ENCODE measurements at regions not wholly inside any gene's neighbourhood (a gene's known extent, or its start where the extent isn't known, plus 50 kb on each side); places are given as distances from the start of the nearest gene placed in this dataset.
"Not testable (repeated sequence)": the region's sequence is repeated elsewhere in the genome, so short reads cannot be mapped to it uniquely, and the experiment has no call there.

DNA sequence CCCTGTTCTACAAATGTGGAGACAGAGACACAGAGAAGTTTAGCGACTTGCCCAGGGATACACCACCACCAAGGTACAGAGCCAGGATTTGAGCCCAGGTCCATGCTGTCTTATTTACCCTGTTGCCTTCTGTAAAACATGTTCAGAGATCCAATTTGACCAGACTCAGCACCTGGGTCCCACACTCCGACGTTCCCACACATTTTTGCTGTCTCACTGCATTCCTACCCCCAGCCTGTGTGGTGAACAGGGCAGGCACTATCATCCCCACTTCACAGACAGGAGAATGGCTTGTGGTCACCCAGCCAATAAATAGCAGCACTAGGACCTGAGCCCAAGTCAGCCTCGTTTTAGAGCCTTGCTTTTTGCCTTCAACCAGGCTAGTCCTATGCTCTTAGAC is 102.8 kb downstream of the PJA1 start:
- no peak for DNase-seq

DNA sequence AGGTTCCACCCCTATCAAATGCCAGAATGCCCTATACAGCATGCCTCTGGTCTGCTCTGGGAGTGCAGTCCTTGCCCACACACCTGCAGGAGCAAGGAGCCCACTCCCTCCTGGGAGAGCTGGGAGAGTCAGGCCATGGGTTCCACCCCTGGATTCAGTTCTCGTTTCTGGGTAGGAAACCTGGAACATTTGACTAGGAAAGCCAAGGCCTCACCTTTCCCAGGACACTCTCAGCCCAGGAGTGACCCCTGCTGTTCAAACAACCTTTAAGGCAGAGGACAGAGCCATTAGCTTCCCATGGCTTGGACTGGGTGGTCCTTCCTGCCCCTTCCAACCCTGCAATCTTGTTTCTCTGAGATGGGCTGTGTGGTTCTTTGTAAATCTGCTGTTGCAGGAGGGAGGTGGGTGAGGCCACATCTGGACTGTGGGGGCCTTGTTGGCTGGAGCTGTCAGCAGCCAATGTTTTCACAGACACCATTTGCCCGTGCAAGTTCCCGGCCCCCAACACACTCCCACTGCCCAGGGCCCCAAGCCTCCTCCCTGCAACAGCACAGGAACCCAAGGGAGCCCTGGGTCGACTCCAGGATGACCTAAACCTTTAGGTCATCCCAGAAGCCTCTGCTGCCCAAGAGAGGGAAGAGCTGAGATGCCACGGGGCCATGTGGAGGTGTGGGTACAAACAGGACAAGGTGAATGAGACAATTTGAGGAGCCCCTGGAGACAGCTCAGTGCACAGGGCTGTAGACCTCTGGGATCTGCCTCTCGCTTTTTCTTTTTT is 104.4 kb downstream of the PJA1 start:
- DNase-seq = no peak

DNA sequence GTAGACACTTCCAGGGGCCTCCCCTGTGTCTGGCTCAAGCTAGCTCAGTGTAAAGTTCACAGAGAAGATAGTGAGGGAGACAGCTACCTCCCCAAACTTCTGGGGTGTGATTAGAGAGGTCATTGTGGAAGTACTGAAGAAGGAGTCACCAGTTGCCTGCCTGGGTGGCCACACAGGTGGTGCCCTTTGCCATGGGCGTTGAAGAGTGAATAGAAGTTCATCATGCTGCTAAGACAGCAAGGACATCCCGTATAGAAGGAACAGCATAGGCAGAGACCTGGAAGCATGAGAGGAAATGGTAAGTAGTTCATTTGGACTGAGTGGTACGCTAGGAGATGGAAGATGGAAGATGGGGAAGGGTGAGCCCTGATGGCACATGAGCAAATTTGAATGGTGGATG is 110.1 kb downstream of the PJA1 start:
- no peak for DNase-seq

DNA sequence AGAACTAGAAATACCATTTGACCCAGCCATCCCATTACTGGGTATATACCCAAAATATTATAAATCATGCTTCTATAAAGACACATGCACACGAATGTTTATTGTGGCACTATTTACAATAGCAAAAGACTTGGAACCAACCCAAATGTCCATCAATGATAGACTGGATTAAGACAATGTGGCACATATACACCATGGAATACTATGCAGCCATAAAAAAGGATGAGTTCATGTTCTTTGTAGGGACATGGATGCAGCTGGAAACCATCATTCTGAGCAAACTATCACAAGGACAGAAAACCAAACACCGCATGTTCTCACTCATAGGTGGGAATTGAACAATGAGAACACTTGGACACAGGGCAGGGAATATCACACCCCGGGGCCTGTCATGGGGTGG is 110.8 kb downstream of the PJA1 start:
- not testable (repeated sequence) for DNase-seq

DNA sequence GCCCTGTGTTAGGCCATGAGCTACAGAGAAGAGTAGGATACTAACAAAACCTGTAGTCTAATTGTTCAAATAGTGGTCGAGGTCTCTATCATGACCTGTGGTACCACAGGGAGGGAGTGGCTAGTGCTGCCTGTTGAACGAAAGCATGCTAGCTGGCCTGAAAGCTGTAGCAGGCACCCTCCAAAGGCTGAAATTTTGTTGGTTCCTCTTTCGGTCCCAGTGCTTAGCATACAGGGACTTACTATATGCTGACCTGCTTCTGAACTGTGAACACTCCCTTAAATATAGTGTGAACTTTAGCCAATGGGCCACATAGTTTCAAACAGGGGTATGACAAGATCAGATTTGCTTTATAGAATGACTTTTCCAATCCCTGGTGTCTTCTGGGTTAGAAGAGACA is 113.4 kb downstream of the PJA1 start:
- DNase-seq = no peak

DNA sequence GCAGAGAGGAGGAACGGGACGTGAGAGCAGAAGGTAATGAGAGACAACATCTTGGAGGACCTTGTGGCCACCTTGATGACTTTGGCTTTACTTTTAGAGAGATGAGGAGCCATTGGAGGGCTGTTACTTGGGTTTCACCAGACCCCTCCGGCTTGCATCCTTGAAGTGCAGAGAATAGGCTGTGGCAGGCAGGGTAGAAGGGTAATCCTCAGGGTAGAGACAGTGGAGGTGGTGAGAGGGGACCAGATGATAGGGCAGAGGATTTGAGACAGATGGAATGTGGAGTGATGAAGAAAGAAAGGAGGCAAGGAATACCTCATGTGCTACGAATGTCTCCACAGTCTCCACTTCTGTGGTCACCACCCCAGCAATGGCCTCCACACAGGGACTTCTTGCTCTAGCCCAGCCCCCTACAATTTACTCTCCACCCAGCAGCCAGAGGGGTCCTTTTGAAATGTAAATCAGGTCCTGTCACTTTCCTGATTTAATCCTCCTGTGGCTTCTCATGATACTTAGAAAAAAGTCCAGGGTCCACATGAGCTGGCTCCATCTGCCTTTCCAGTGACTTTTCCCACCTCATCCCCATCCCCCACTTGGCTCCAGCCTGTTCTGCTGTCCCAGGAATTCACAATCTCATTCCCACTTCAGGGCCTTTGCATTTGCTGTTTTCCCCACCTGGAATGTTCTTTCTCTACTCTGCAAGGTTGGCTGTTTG is 115.0 kb downstream of the PJA1 start:
- no peak for DNase-seq

DNA sequence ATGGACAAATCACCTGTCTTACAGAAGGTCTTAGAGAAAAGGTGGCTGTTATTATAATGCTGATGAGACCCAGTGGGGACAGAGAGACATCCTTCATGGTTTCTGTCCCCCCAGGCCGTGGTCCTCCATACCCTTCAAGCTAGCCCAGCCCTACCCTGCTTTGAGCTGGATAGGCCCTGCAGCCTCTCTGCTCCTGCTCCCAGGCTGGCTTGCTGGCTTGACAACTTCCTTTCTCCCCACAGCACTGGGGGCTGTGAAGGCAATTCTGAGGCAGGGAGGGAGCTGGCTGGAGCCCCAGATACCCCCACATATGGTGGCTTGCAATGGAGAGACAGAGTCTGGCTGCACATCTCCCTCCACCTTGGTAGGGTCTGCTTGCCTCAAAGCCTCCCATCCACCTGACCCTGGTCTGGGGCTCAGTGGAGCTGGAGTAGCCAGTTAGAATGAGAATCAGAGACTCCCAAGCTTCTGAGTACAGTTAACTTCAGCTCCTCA is 118.2 kb downstream of the PJA1 start:
- no peak for DNase-seq

DNA sequence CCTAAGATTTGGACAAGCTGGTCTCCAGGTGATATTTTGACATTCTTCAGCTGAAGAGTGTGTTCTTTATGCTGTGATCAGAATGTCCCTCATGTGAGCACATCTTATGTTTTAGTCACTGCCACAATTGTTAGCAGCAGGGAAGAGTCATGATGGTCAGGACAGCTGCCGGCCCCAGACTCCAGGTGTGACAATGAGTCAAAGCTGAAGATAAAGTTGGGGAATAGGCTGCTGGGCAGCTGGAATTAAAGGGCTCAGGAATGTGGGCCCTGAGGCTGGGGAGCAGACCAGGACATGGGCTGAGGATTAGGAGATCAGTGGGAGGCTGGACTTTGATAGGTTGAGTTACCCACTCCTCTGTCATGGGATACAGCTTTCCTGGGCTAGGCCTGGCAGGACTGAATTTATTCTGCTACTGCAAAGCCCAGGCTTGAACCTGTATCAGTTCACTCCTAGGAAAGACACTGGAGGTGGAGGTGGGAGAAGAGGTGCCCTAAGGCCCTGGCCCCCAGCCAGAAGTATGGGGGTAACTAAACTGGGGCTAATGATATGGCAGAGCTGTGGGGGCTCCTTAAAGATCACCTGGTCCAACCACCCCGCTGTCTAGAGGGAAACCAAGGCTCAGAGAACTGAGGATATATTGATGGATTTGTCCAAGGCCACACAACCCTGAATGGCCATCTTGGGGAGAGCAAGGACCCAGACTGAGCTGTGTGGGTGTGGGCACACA is 119.5 kb downstream of the PJA1 start:
- no peak for DNase-seq

DNA sequence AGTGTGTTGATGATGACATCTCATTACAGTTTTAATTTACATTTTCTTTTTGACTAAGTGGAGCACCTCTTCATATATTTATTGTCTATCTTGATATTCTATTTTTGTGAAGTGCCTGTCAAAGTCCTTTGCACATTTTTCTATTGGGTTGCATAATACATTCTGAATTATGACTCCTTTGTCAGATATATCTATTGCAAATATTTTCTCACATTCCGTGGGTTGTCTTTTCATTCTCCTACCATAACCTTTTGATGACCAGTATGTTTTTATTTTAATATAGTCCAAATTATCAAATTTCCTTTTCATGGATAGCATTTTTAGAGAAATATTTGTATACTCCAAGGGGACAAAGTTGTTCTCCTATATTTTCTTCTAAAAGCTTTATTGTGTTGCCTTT is 126.4 kb downstream of the PJA1 start:
- no peak for DNase-seq

DNA sequence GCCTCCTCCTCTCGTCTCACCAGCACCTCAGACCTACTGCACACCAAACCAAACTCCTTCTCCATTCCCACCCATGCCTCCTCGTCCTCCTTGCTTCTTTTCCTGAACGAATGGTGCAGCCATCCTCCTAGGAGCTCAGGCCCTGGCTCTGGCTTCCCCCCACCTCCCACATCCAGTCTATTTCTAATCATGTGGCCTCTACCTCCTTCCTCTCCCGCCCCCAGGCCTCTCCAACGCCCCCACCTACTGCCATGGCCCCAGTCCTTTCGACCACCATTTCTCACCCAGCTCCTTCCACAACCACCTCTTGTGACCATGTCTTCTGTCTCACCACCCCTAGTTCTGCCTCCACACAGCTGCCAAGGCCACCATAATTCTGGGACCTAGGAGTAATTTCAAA is 127.1 kb downstream of the PJA1 start:
- no peak for DNase-seq

DNA sequence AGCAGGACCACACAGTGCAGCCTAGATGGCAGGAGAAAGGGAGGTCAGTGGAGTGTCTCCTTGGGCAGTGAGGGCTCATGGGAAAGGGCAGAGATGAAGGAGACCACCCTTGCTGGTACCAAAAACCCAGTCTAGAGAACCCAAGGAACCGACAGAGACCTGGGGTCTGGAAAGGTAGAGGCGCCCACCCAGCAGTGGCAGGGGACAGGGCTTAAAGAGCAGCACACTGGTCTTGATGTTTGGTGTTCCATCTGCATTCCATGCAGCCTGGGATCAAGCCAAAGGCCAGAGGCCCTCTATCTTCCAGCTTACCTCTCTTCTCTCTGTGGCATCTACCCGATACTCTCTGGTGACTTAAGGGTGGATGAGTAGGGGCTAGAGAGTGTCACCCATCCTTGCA is 127.5 kb downstream of the PJA1 start:
- no peak for DNase-seq

DNA sequence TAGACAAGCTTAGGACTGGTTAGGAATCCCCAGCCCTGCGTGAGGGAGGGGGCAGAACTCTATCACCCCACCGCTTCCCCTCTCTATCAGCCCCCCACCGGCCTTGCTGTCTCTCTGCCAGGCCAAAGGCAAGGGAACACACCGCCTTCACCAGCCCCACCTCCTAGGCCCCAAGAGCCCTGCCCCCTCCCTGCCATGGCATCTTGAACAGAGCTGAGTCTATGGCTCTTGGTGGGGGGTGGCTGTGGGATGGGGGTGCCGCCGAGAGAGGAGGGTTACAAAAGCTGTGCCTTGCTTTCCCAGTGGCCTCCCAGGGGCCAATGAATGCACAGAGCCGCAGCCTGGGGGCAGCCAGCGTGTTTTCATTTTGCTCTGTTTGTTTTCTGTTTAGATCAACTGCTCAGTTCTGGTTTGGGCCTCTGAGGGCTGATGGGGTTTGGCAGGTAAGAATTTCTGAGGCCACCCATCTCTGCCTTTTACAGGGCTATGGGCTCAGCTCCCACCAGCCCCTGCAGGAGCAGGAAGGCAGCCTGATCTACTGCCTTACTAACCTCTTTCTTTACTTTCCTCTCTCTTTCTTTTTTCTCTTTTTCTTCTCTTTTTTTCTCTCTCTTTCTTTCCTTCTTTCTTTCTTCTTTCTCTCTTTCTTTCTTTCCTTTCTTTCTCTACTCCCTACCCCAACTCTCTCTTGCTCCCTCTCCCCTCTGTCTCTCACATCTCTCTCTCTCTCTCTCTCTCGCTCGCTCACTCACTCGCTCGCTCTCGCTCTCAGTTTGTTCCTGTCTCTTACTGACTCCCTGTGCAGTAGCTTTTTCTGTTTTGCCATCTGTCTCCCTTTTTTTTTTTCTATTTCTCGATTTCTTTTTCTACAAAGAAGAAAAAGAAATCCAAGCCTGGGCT is 128.3 kb downstream of the PJA1 start:
- no peak for DNase-seq

DNA sequence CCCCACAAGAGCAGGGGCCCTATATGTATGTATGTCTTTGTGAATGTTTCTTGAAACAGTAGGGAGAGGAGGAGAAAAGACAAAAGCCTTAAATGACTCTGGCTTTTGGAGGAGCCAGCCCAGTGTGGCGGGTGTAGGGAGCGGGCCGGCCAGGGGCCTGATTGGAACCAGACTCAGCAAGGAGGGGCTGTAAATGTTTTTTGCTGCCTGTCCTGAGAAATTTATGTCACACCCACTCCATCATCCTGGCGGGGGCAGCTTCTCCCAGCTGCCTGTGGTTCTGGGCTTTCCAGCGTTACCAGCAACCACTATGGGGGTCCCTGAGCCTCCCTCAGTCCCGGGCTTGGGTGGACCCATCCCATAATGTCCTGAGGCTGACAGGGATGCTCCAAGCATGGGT is 130.8 kb downstream of the PJA1 start:
- no peak for DNase-seq

DNA sequence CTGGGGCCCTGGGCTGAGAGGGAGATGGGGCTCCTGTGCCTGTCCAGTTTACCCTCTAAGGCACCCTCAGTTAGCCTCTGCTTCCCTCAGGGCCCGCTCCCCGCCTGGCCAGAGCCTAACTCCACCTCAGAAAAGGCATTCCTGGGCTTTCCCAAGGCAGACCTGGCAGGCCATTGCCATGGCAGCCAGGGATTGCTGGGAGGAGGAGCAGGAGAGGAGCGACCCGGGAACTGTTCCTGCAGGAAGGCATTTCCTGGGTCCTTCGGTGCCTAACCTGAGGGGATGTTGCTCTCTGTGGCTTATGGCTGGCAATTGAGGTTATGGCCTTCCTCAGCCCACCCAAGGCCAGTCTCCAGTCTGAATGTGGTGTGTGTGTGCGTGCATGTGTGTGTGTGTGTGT is 131.3 kb downstream of the PJA1 start:
- DNase-seq = no peak

DNA sequence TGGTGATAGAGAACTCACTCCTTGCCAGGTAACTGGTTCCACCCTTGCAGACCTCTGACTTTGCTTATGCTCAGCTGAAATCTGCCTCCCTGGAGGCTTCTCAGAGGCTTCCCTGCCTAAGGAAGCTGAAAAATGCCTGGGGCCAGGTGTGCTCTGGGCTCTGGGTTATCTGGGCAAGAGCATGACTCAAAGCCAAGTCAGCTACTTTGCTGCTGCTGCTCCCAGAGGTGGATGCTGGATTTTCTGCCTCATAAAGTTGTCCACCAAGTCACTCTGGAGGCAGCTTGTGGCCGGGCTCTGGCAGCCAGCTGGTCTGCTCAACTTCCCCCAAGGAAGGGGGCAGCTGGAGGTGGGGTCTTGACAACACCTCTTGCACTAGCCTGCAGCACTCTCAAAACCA is 132.7 kb downstream of the PJA1 start:
- no peak for DNase-seq

DNA sequence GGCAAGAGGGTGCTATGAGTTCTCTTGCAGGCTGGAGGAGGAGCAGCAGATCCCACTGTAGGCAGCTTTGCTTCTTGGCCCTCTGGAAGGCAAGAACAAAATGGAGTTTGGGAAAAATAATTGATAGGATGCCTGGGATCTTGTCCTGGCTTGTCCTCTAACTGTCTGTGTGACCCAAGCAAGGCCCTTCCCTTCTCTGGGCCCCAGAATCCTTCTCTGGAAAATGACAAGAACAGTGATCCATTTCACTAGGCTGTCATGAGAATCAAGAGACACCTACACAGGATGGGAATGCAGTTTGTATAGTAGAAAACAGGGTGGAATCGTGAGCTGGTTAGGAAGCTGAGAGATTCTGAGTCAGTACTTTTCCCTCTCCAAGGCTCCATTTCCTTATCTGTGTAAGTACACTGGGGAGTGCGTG is 133.3 kb downstream of the PJA1 start:
- DNase-seq = no peak

DNA sequence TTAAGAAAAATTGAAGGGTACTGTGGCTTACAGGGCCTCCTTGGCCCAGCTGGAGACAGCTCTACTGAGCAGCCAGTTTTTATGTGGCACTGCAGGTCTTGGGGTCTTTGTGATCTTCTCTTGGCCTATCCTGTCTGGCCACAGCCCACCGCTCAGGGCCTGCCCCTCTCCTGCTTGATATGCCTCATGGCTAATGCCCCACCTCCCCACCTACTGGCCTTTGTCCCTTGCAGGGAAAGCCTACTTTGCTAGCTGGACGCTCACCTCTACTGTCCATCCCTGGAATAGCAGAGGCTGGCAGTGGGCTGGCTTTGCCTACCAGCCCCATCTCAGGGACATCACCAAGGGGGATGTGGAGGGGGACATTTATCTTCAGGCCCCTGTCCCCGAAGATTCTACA is 134.1 kb downstream of the PJA1 start:
- DNase-seq = no peak

DNA sequence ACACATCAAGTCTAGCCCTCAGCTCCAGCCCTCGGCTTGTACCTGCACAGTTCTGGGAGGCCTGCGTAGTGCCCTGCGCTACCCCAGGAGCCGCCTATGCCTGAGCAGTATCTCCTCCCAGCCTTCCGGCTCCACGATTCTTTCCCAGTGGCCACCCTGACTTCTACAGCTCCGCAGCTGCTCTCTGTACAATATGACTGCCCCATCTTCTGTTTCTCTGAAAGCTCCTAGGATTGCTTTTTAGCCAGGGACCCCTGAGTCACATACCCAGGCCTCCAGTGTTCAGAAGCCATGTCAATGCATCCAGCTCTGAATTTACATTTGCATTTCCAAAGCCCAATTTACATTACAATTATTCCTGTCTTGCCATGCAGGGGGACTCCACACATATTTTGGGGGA is 135.5 kb downstream of the PJA1 start:
- DNase-seq = no peak

DNA sequence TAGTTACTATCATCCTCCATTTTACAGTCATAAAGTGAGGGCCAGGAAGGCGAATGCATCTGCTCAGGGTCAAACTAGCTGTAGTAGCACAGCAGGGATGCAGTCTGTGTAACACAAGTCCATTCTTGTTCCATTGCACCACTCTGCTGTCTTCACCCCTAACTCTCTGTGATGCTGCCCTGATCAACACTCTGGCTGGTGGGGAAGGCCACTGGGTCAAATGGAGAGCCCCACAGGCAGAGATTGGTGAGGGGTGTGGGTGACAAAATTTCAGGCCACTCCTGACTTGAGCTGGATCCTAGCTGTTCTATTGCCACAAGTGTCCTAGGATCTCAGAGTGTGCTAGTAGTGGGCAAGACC is 136.5 kb downstream of the PJA1 start:
- DNase-seq = no peak

DNA sequence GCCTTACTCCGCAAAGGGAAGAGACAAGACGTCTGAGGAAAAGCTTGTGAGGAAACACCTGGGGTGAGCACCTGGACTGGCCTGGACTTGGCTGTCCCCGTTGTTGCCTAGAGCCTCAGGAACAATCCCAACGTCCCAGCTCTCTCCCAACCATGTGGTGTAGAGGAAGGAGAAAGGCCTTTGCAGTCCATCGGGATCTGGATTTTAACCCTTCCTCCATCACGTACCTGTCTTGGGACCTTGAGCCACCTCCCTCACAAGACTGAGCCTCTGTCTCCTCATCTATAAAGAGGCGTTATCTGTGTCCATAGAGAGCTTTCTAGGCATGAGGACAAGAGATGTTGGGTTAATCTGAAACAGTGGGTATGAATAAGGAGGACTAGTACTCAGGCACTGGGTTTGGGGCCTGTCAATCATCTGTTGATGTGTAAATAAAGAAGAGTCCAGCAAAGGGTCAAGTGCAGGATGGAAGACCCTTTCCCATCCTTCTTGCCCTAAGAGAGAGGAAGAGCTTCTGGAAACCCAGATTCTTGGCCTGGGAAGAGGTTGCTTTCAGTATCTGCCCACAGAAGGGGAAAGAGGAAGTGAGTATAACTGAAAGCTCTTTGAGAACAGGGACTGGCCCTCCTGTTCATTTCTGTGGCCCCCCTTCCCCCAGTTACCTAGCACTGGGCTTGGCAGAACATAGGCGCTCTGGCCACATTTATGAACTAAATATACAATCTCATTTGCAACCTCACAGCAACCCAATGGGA is 137.1 kb downstream of the PJA1 start:
- DNase-seq = no peak

Data from amygdala (tissue), 56 donors.